GM18511 (cell line): ENCODE measurements at regions not wholly inside any gene's neighbourhood (a gene's known extent, or its start where the extent isn't known, plus 50 kb on each side); places are given as distances from the start of the nearest gene placed in this dataset.
"Not testable (repeated sequence)": the region's sequence is repeated elsewhere in the genome, so short reads cannot be mapped to it uniquely, and the experiment has no call there.

Experiments used
- ATAC-seq: cut with Tn5 transposase; IDR thresholded peaks from one replicate; pipeline ENCODE4 v1.9.1; 2021; ENCODE audit warnings: mild to moderate bottlenecking, moderate library complexity; ENCODE audit not compliant: unreplicated experiment

- not testable (repeated sequence) for ATAC-seq
These were observed 113.4 kb downstream of the XPNPEP1 start for GRCh38 chr10:109809954-109810353.

GRCh38 chr10:109801191-109801590 is 122.1 kb downstream of the XPNPEP1 start:
- ATAC-seq: not testable (repeated sequence)

GRCh38 chr10:109790647-109791046 is 132.7 kb downstream of the XPNPEP1 start:
- no peak for ATAC-seq

- ATAC-seq: no peak
These were observed 139.1 kb downstream of the XPNPEP1 start for GRCh38 chr10:109784236-109784635.

GRCh38 chr10:109783286-109783685 is 140.0 kb downstream of the XPNPEP1 start:
- no peak for ATAC-seq

GRCh38 chr10:109780997-109781396 is 142.3 kb downstream of the XPNPEP1 start:
- no peak for ATAC-seq

- ATAC-seq: no peak
These were observed 144.3 kb downstream of the XPNPEP1 start for GRCh38 chr10:109778993-109779392.

GRCh38 chr10:109774121-109774440 is 149.2 kb downstream of the XPNPEP1 start:
- peak; percentile 7 for ATAC-seq

- peak; percentile 65 for ATAC-seq
These were observed 149.8 kb downstream of the XPNPEP1 start for GRCh38 chr10:109773288-109774120.

- ATAC-seq: no peak
These were observed 152.6 kb downstream of the XPNPEP1 start for GRCh38 chr10:109770663-109771062.

GRCh38 chr10:109769966-109770365 is 153.3 kb downstream of the XPNPEP1 start:
- ATAC-seq: no peak

- ATAC-seq: no peak
These were observed 157.5 kb downstream of the XPNPEP1 start for GRCh38 chr10:109765838-109766237.

- no peak for ATAC-seq
These were observed 160.8 kb downstream of the XPNPEP1 start for GRCh38 chr10:109762555-109762954.

GRCh38 chr10:109757670-109758069 is 165.6 kb downstream of the XPNPEP1 start:
- not testable (repeated sequence) for ATAC-seq

GRCh38 chr10:109746861-109747260 is 176.4 kb downstream of the XPNPEP1 start:
- no peak for ATAC-seq

GRCh38 chr10:109744020-109744419 is 179.3 kb downstream of the XPNPEP1 start:
- ATAC-seq: no peak

GRCh38 chr10:109743574-109743973 is 179.7 kb downstream of the XPNPEP1 start:
- ATAC-seq: no peak

GRCh38 chr10:109743146-109743545 is 180.2 kb downstream of the XPNPEP1 start:
- no peak for ATAC-seq

- no peak for ATAC-seq
These were observed 181.6 kb downstream of the XPNPEP1 start for GRCh38 chr10:109741712-109742111.

- ATAC-seq: no peak
These were observed 182.9 kb downstream of the XPNPEP1 start for GRCh38 chr10:109740436-109740835.

GRCh38 chr10:109737626-109738025 is 185.7 kb downstream of the XPNPEP1 start:
- no peak for ATAC-seq

GRCh38 chr10:109737009-109737408 is 186.3 kb downstream of the XPNPEP1 start:
- ATAC-seq: no peak

- no peak for ATAC-seq
These were observed 187.5 kb downstream of the XPNPEP1 start for GRCh38 chr10:109735776-109736175.
